ENCODE measurements at regions not wholly inside any gene's neighbourhood (a gene's known extent, or its start where the extent isn't known, plus 50 kb on each side); places are given as distances from the start of the nearest gene placed in this dataset.

DNA sequence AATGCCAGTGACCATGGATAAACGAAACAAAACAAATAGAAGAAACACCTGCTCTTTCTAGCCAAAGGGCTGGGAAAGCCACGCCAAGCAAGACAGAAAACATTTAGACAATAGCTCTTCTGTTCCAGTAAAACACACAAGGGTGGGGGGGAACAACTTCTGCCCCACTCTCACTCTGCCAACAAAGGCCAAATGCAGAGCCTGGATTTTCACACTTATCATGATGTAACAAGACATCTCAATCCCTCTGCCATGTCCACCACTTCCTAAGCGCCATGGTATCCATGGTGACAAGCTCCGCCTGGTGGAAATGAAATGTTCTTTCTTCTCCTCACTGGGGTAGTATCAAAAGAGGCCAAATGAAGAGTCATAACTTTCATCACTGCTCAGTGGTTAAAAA lies 60.6 kb downstream of the DRD1 start:
- TF ChIP-seq POLR2AphosphoS5 (IDR thresholded peaks at IDR 0.05; ENCODE audit: low read depth, low read length) (no peak), POLR2A (IDR thresholded peaks at IDR 0.05; ENCODE audit: low read depth, low read length) (no peak), TAF1 (IDR thresholded peaks at IDR 0.05; ENCODE audit: borderline replicate concordance, low read depth, low read length) (no peak)
